ENCODE measurements at regions not wholly inside any gene's neighbourhood (a gene's known extent, or its start where the extent isn't known, plus 50 kb on each side); places are given as distances from the start of the nearest gene placed in this dataset.

GRCh38 chr21:27400045-27400444, 433.2 kb upstream of the ADAMTS5 start:
- DNase-seq = no peak

- no peak for DNase-seq
These were observed 430.7 kb upstream of the ADAMTS5 start for GRCh38 chr21:27397578-27397977.

GRCh38 chr21:27393726-27394125, 426.8 kb upstream of the ADAMTS5 start:
- no peak for DNase-seq

- no peak for DNase-seq
These were observed 425.1 kb upstream of the ADAMTS5 start for GRCh38 chr21:27391990-27392389.

- no peak for DNase-seq
These were observed 423.5 kb upstream of the ADAMTS5 start for GRCh38 chr21:27390384-27390783.

GRCh38 chr21:27388825-27389224, 421.9 kb upstream of the ADAMTS5 start:
- no peak for DNase-seq

- peak in 1 of 3 donors; percentile 37 for DNase-seq
These were observed 415.5 kb upstream of the ADAMTS5 start for GRCh38 chr21:27382404-27382803.

- DNase-seq = peak; percentile 26 to 71 (median 49)
These were observed 413.4 kb upstream of the ADAMTS5 start for GRCh38 chr21:27380303-27380702.

- peak in 1 of 3 donors; percentile 43 for DNase-seq
These were observed 412.5 kb upstream of the ADAMTS5 start for GRCh38 chr21:27379354-27379753.

- no peak for DNase-seq
These were observed 405.5 kb upstream of the ADAMTS5 start for GRCh38 chr21:27372381-27372780.

- no peak for DNase-seq
These were observed 405.1 kb upstream of the ADAMTS5 start for GRCh38 chr21:27371975-27372331.

- no peak for DNase-seq
These were observed 404.5 kb upstream of the ADAMTS5 start for GRCh38 chr21:27371115-27371974.

GRCh38 chr21:27369978-27370571, 403.2 kb upstream of the ADAMTS5 start:
- DNase-seq = no peak

GRCh38 chr21:27369234-27369633, 402.3 kb upstream of the ADAMTS5 start:
- DNase-seq = no peak

GRCh38 chr21:27366646-27367235, 399.9 kb upstream of the ADAMTS5 start:
- DNase-seq = no peak

- no peak for DNase-seq
These were observed 399.1 kb upstream of the ADAMTS5 start for GRCh38 chr21:27366036-27366435.

GRCh38 chr21:27365394-27365793, 398.5 kb upstream of the ADAMTS5 start:
- DNase-seq = no peak

GRCh38 chr21:27363719-27364477, 397.0 kb upstream of the ADAMTS5 start:
- no peak for DNase-seq

- DNase-seq = no peak
These were observed 395.4 kb upstream of the ADAMTS5 start for GRCh38 chr21:27362249-27362648.

GRCh38 chr21:27359141-27359540, 392.3 kb upstream of the ADAMTS5 start:
- no peak for DNase-seq

GRCh38 chr21:27352885-27353284, 386.0 kb upstream of the ADAMTS5 start:
- no peak for DNase-seq

GRCh38 chr21:27346041-27346448, 379.2 kb upstream of the ADAMTS5 start:
- no peak for DNase-seq
